ENCODE measurements at regions not wholly inside any gene's neighbourhood (a gene's known extent, or its start where the extent isn't known, plus 50 kb on each side); places are given as distances from the start of the nearest gene placed in this dataset.
"Not testable (repeated sequence)": the region's sequence is repeated elsewhere in the genome, so short reads cannot be mapped to it uniquely, and the experiment has no call there.

DNA sequence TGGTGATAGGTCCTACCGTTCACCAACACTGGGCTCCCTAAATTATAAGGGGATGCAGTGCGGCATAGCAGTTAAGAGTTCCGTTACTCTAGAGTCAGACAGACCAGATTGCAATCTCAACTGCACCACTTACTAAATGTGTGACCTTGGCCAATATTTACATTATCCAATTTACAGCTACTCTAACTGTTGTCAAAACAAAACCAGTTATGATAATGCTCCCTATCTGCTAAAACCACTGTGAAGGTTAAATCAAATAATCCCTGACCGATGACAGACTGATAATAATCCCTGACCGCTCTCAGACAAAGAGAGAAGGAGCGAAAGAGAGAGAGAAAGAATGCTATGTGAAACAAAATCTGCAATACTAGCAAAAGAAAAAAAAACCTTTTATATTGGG, 586.9 kb downstream of the PRIM2 start:
- not testable (repeated sequence) for DNase-seq; H3K9me3 ChIP-seq; H3K27me3 ChIP-seq; H3K36me3 ChIP-seq; H3K4me1 ChIP-seq; H3K4me3 ChIP-seq (ENCODE audit: low read depth, low read length)

GRCh38 chr6:57915300-57915699, 597.9 kb downstream of the PRIM2 start:
- not testable (repeated sequence) for H3K27me3 ChIP-seq; H3K4me3 ChIP-seq (ENCODE audit: low read depth, low read length); DNase-seq; H3K4me1 ChIP-seq; H3K36me3 ChIP-seq; H3K9me3 ChIP-seq

GRCh38 chr6:57942966-57943365, 625.5 kb downstream of the PRIM2 start:
- H3K36me3 ChIP-seq; DNase-seq; H3K9me3 ChIP-seq; H3K4me3 ChIP-seq (ENCODE audit: low read depth, low read length); H3K27me3 ChIP-seq; H3K4me1 ChIP-seq: not testable (repeated sequence)

DNA sequence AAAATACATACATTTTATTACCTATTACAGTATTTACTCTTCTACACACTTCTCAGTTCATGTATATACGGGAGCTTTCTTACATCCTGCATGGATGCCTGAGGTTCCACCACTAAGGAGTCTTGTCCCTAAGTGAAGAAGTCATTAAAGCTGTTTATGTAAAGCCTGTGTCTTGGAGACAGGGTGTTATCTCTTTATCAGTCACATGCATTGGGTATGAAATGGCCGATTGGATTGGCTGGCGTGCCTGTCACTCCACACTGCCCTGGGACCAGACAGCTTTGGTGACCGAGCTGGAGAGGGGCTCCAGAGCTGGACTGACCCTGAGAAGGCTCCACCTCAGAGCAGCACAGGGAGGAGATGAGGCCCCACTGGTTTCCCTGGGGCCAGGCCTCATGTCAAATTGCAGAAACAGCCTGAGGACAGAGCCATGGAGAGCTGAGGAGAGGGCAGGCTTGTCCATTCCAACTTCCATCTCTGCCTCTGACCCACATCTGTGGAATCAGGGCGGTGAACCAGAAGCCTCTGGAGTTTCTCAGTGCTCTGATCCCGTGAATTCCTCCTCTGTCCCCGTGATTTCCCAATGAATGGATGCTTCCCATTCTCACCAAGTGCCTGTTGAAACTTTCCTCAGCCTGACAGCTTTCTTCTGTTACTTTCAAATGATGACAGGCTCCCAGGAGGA, 628.8 kb downstream of the PRIM2 start:
- not testable (repeated sequence) for H3K36me3 ChIP-seq; H3K4me3 ChIP-seq (ENCODE audit: low read depth, low read length); H3K4me1 ChIP-seq; DNase-seq; H3K27me3 ChIP-seq; H3K9me3 ChIP-seq

GRCh38 chr6:57946769-57947091, 629.3 kb downstream of the PRIM2 start:
- H3K27me3 ChIP-seq; H3K4me3 ChIP-seq (ENCODE audit: low read depth, low read length); H3K36me3 ChIP-seq; H3K9me3 ChIP-seq; H3K4me1 ChIP-seq; DNase-seq: not testable (repeated sequence)

- not testable (repeated sequence) for H3K36me3 ChIP-seq; H3K4me1 ChIP-seq; DNase-seq; H3K27me3 ChIP-seq; H3K9me3 ChIP-seq; H3K4me3 ChIP-seq (ENCODE audit: low read depth, low read length)
Observed at GRCh38 chr6:57948481-57948880, 631.1 kb downstream of the PRIM2 start.

DNA sequence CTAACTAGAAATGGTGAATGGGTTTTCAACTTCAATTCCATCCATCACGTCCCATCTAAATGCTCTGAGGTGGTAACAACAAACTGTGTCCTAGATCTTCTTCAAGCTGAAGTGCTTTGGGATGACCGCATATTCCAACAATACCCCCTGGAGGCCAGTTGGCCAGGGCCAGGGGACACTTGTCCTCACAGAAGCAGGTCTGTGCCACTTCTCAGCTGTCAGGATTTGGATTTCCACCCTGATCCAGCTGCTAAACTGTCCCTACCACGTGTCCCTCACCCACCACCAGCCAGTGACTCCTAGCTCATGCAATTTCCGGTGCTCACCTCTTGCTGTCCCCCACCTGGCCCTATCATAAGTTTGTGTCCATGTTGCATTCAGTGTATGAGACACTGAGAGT, 633.0 kb downstream of the PRIM2 start:
- not testable (repeated sequence) for DNase-seq; H3K27me3 ChIP-seq; H3K36me3 ChIP-seq; H3K9me3 ChIP-seq; H3K4me3 ChIP-seq (ENCODE audit: low read depth, low read length); H3K4me1 ChIP-seq

DNA sequence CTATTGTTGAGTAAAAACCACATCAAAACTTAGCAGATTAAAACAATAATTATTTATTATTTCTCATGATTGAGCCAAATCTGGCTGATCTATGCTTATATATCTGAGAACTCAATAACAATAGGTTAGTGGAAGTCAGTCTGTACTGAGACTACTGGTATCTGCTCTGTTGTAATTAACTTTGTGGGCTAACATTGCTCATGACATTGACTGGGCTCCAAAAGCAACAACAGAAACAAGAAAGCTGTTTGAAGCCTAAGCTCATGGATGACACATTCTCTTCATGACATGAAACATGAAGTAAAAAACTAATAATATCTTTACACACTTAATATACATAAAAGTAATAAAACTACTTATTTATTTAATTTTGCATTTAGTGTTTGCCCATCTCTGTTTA, 649.3 kb downstream of the PRIM2 start:
- DNase-seq; H3K4me1 ChIP-seq; H3K36me3 ChIP-seq; H3K4me3 ChIP-seq (ENCODE audit: low read depth, low read length); H3K9me3 ChIP-seq; H3K27me3 ChIP-seq: not testable (repeated sequence)

- not testable (repeated sequence) for H3K4me1 ChIP-seq; H3K27me3 ChIP-seq; H3K9me3 ChIP-seq; H3K36me3 ChIP-seq; DNase-seq; H3K4me3 ChIP-seq (ENCODE audit: low read depth, low read length)
Observed at GRCh38 chr6:57971956-57972355, 654.5 kb downstream of the PRIM2 start.

- Histone ChIP-seq H3K4me3 (ENCODE audit: low read depth, low read length) (no peak overlapping the region), H3K4me1 (no peaks in the 10 kb centered on the region), H3K36me3 (no peaks in the 10 kb centered on the region), H3K27me3 (no peaks in the 10 kb centered on the region), H3K9me3 (no peaks in the 10 kb centered on the region)
- DNase-seq, result no peak
- TF ChIP-seq CTCF (IDR thresholded peaks at IDR 0.05; ENCODE audit: low read depth, low read length), result no peak
Observed at GRCh38 chr6:57974653-57975052, 657.2 kb downstream of the PRIM2 start.

DNA sequence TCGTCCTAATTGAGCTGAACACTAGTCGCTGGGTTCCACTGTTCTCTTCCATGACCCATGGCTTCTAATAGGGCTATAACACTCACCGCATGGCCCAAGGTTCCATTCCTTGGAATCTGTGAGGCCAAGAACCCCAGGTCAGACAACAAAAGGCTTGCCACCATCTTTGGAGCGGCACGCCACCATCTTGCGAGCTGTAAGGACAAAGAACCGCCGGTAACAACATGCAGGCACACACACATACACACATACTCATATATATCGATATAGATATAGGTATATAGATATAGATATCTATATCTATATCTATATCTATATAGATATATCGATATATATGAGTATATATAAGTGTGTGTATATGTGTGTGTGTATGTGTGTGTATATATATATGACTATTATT, 657.7 kb downstream of the PRIM2 start:
- not testable (repeated sequence) for DNase-seq; H3K27me3 ChIP-seq; H3K4me1 ChIP-seq; H3K36me3 ChIP-seq; H3K9me3 ChIP-seq; H3K4me3 ChIP-seq (ENCODE audit: low read depth, low read length)

- not testable (repeated sequence) for DNase-seq; H3K4me3 ChIP-seq (ENCODE audit: low read depth, low read length); H3K27me3 ChIP-seq; H3K9me3 ChIP-seq; H3K36me3 ChIP-seq; H3K4me1 ChIP-seq
Observed at GRCh38 chr6:57976371-57976770, 658.9 kb downstream of the PRIM2 start.

DNA sequence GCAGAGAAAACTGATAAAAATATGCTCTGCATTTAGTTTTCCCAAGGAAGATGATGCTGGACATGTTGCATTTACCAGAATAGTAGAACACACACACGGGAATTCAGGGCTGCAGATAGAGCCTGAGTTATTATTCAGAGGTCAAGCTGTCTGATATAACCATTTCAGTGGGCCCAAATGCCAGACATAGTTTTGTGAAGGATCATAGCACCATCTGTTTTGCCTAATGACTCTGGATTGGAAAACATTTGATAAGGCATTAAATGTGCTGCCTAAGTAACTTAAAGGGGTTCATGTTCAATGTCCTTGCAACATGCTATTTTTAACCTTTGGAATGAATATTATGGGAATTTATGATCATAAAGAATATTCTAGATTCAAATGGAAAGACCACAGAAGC, 666.2 kb downstream of the PRIM2 start:
- H3K4me1 ChIP-seq; H3K36me3 ChIP-seq; H3K4me3 ChIP-seq (ENCODE audit: low read depth, low read length); DNase-seq; H3K9me3 ChIP-seq; H3K27me3 ChIP-seq: not testable (repeated sequence)

DNA sequence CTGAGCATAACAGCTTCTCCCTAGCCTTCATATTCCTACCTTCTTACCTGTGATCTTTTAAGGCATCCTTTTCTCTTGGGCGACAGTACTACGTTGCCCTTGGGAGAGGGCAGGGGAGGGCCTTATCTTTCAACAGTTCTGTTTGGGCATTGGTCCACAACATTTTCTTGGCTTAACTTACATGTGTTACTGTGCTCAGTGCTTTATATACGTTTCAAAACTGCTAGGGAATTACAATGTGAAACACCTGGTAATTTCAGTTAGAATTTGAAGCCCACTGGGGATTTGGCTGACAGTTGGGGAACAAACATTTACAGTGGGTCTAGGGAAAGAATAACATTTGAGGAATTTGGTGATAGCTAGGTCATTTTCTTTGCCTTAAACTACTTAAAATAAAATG, 667.1 kb downstream of the PRIM2 start:
- not testable (repeated sequence) for H3K4me3 ChIP-seq (ENCODE audit: low read depth, low read length); H3K36me3 ChIP-seq; DNase-seq; H3K4me1 ChIP-seq; H3K27me3 ChIP-seq; H3K9me3 ChIP-seq

GRCh38 chr6:57985734-57986133, 668.3 kb downstream of the PRIM2 start:
- DNase-seq; H3K27me3 ChIP-seq; H3K9me3 ChIP-seq; H3K4me3 ChIP-seq (ENCODE audit: low read depth, low read length); H3K36me3 ChIP-seq; H3K4me1 ChIP-seq: not testable (repeated sequence)

DNA sequence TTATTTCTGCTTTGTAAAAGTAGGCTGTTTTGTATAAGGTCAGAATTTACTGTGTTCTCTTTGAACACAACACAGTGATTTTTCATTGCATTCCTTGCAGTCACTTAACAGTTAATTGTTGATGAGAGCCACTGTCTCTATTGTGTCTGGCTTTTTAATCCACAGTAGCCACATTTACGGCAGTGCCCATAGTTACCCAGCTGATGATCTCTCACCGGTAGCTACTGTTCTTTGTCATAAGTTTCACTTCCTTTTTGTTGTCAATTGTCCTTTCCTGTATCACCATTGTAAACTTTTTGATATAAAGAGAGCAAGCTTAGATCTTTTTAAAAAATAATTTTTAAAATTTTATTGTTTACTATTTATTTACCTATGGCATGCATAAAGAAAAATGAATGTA, 669.2 kb downstream of the PRIM2 start:
- not testable (repeated sequence) for DNase-seq; H3K4me3 ChIP-seq (ENCODE audit: low read depth, low read length); H3K36me3 ChIP-seq; H3K4me1 ChIP-seq; H3K27me3 ChIP-seq; H3K9me3 ChIP-seq

Data from BE2C (cell line).